ENCODE measurements at regions not wholly inside any gene's neighbourhood (a gene's known extent, or its start where the extent isn't known, plus 50 kb on each side); places are given as distances from the start of the nearest gene placed in this dataset.

GRCh38 chr1:234862360-234862943 is 252.5 kb upstream of the IRF2BP2 start:
- TF ChIP-seq CTCF (IDR thresholded peaks at IDR 0.05) (no peak), POLR2A (IDR thresholded peaks at IDR 0.05) (no peak), POLR2AphosphoS5 (IDR thresholded peaks at IDR 0.05) (no peak)

Measured in transverse colon (tissue), 4 donors.